ENCODE measurements at regions not wholly inside any gene's neighbourhood (a gene's known extent, or its start where the extent isn't known, plus 50 kb on each side); places are given as distances from the start of the nearest gene placed in this dataset.

DNA sequence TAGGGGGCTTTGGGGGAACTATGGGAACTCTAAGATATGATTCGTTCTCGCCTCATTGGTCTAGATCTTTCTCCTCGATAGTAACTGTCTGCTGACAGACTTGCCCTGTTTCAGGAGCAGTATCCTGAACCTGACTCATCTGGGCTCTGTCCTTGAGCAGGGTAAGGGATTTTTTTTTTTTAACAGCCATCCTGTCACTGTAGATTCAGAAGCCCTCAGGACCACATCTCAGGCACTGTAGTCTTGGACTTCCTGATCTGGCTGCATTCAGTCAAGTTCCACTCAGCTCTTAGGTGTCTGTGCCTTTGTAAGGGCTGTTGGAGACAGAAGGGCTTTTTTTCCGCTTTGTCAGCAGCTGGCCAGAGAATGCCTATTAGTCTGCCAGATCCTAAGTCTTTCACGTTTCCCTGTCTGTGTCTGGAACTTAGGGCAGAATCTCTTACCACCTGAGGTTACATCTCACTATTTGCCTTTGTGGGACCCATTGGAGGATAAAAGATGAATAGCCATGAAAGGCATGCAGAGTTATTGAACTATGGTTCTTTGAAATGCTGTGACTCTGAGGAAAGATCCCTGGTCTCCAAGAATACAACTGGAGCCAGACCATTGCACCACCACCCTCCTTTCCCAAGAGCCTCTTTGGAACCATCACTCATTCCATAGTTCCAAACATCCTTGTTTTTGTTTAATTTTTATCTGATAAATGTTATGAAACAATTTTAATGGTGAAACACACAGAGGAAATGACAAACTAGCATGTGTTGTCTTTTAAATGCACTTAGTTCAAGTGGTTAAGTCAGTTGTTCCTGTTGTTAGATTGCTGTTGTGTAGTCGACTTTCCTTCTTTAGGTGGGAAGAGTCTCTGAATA lies 49.7 kb upstream of the MACF1 start:
- no peak overlapping the region for H3K4me3 ChIP-seq (ENCODE audit: low read length)
- TF ChIP-seq, protein P1, sequence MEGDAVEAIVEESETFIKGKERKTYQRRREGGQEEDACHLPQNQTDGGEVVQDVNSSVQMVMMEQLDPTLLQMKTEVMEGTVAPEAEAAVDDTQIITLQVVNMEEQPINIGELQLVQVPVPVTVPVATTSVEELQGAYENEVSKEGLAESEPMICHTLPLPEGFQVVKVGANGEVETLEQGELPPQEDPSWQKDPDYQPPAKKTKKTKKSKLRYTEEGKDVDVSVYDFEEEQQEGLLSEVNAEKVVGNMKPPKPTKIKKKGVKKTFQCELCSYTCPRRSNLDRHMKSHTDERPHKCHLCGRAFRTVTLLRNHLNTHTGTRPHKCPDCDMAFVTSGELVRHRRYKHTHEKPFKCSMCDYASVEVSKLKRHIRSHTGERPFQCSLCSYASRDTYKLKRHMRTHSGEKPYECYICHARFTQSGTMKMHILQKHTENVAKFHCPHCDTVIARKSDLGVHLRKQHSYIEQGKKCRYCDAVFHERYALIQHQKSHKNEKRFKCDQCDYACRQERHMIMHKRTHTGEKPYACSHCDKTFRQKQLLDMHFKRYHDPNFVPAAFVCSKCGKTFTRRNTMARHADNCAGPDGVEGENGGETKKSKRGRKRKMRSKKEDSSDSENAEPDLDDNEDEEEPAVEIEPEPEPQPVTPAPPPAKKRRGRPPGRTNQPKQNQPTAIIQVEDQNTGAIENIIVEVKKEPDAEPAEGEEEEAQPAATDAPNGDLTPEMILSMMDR (conservative IDR thresholded peaks at IDR 0.05; ENCODE audit: low read depth, low read length) = no peak
- DNase-seq (ENCODE audit: low read depth) = no peak
